HEK293 (cell line): ENCODE measurements at regions not wholly inside any gene's neighbourhood (a gene's known extent, or its start where the extent isn't known, plus 50 kb on each side); places are given as distances from the start of the nearest gene placed in this dataset.

Experiments
- CTCF ChIA-PET: fragments of 350-600 bp; formaldehyde crosslinking; extraction: SDS; loops from one replicate; lab custom pipeline; 2021; ENCODE audit warnings: antibody characterized with exemption; lab: Yijun Ruan, JAX
- POLR2A ChIA-PET: fragments of 300-600 bp; formaldehyde crosslinking; extraction: SDS; loops from one replicate; lab custom pipeline; 2020; ENCODE audit warnings: antibody characterized with exemption, inconsistent platforms; lab: Yijun Ruan, JAX
- H3K27ac ChIP-seq: fragments of 200-500 bp; sonication (Bioruptor generic); 2 replicates; pipeline ENCODE4 v1.5.1; 2014; ENCODE audit warnings: low read depth, low read length, control low read depth, inconsistent platforms; ENCODE audit errors: extremely low read depth
- H3K36me3 ChIP-seq, 2 experiments: fragments of 200-500 bp in 1 of 2; sonication (Bioruptor generic) in 1 of 2; 1 replicate in 1 of 2; 2 replicates in 1 of 2; pipeline ENCODE4 v1.5.1; 2014 to 2017; ENCODE audit warnings: inconsistent platforms in 2 of 2, low read length in 2 of 2; ENCODE audit not compliant: control insufficient read depth in 2 of 2, insufficient read depth in 1 of 2
- H3K4me1 ChIP-seq: fragments of 200-500 bp; sonication (Bioruptor generic); 2 replicates; pipeline ENCODE4 v1.5.1; 2014; ENCODE audit warnings: mild to moderate bottlenecking, low read length, inconsistent platforms; ENCODE audit not compliant: control insufficient read depth, insufficient read depth
- H3K4me3 ChIP-seq: 2 replicates; pipeline ENCODE4 v1.5.1; 2011; ENCODE audit warnings: low read depth, mild to moderate bottlenecking, control low read depth, low read length, moderate library complexity
- H3K9me3 ChIP-seq: fragments of 200-500 bp; sonication (Bioruptor generic); 2 replicates; pipeline ENCODE4 v1.5.1; 2014; ENCODE audit warnings: low read depth, low read length, inconsistent platforms; ENCODE audit not compliant: control insufficient read depth, insufficient read depth
- BCL11B ChIP-seq: fragments of 450-650 bp; formaldehyde crosslinking; IDR thresholded peaks from 2 replicates; pipeline ENCODE4 v1.5.1; 2016; ENCODE audit warnings: low read depth, missing biosample characterization, missing genetic modification characterization
- EGR2 ChIP-seq: fragments of 450-650 bp; formaldehyde crosslinking; IDR thresholded peaks from 2 replicates; pipeline ENCODE4 v1.5.1; 2016; ENCODE audit warnings: low read depth, missing biosample characterization, missing genetic modification characterization
- FEZF1 ChIP-seq: fragments of 450-650 bp; formaldehyde crosslinking; IDR thresholded peaks from 2 replicates; pipeline ENCODE4 v1.5.1; 2016; ENCODE audit warnings: missing biosample characterization, missing genetic modification characterization
- GLIS1 ChIP-seq: fragments of 450-650 bp; formaldehyde crosslinking; IDR thresholded peaks from 2 replicates; pipeline ENCODE4 v1.5.1; 2016; ENCODE audit warnings: missing biosample characterization, missing genetic modification characterization
- IKZF3 ChIP-seq: fragments of 450-650 bp; IDR thresholded peaks from 2 replicates; pipeline ENCODE4 v1.5.0; 2018; ENCODE audit warnings: missing biosample characterization, mild to moderate bottlenecking, missing genetic modification characterization, moderate library complexity
- KLF9 ChIP-seq: fragments of 450-650 bp; formaldehyde crosslinking; IDR thresholded peaks from 2 replicates; pipeline ENCODE4 v1.5.1; 2016; ENCODE audit warnings: missing biosample characterization, missing genetic modification characterization, low read depth
- MYNN ChIP-seq: fragments of 450-650 bp; formaldehyde crosslinking; IDR thresholded peaks from 2 replicates; pipeline ENCODE4 v1.5.1; 2016; ENCODE audit warnings: missing biosample characterization, missing genetic modification characterization, borderline replicate concordance
- MZF1 ChIP-seq: fragments of 450-650 bp; formaldehyde crosslinking; IDR thresholded peaks from 2 replicates; pipeline ENCODE4 v1.5.1; 2017; ENCODE audit warnings: missing biosample characterization, missing genetic modification characterization, borderline replicate concordance
- PATZ1 ChIP-seq: fragments of 450-650 bp; formaldehyde crosslinking; IDR thresholded peaks from 2 replicates; pipeline ENCODE4 v1.5.1; 2016; ENCODE audit warnings: missing biosample characterization, missing genetic modification characterization
- PRDM10 ChIP-seq: fragments of 450-650 bp; formaldehyde crosslinking; IDR thresholded peaks from 2 replicates; pipeline ENCODE4 v1.5.1; 2016; ENCODE audit warnings: missing biosample characterization, missing genetic modification characterization
- SCRT1 ChIP-seq: fragments of 450-650 bp; formaldehyde crosslinking; IDR thresholded peaks from 2 replicates; pipeline ENCODE4 v1.5.1; 2016; ENCODE audit warnings: missing biosample characterization, missing genetic modification characterization, borderline replicate concordance
- SCRT2 ChIP-seq: fragments of 450-650 bp; formaldehyde crosslinking; IDR thresholded peaks from 2 replicates; pipeline ENCODE4 v1.5.1; 2016; ENCODE audit warnings: missing biosample characterization, missing genetic modification characterization
- ZBTB1 ChIP-seq: fragments of 450-650 bp; formaldehyde crosslinking; IDR thresholded peaks from 2 replicates; pipeline ENCODE4 v1.5.1; 2016; ENCODE audit warnings: missing biosample characterization, missing genetic modification characterization
- ZBTB8A ChIP-seq: fragments of 450-650 bp; formaldehyde crosslinking; IDR thresholded peaks from 2 replicates; pipeline ENCODE4 v1.5.1; 2016; ENCODE audit warnings: missing biosample characterization, missing genetic modification characterization
- ZFP69B ChIP-seq: fragments of 450-650 bp; formaldehyde crosslinking; IDR thresholded peaks from 2 replicates; pipeline ENCODE4 v1.5.1; 2016; ENCODE audit warnings: missing biosample characterization, missing genetic modification characterization
- ZNF121 ChIP-seq: fragments of 450-650 bp; formaldehyde crosslinking; IDR thresholded peaks from 2 replicates; pipeline ENCODE4 v1.5.1; 2016; ENCODE audit warnings: missing biosample characterization, missing genetic modification characterization
- ZNF132 ChIP-seq: fragments of 450-650 bp; formaldehyde crosslinking; IDR thresholded peaks from 2 replicates; pipeline ENCODE4 v1.5.1; 2017; ENCODE audit warnings: missing biosample characterization, missing genetic modification characterization, borderline replicate concordance
- ZNF133 ChIP-seq: fragments of 450-650 bp; formaldehyde crosslinking; IDR thresholded peaks from 2 replicates; pipeline ENCODE4 v1.5.1; 2016; ENCODE audit warnings: missing biosample characterization, missing genetic modification characterization
- ZNF138 ChIP-seq: fragments of 450-650 bp; formaldehyde crosslinking; IDR thresholded peaks from 2 replicates; pipeline ENCODE4 v1.5.1; 2016; ENCODE audit warnings: missing biosample characterization, missing genetic modification characterization, borderline replicate concordance
- ZNF214 ChIP-seq: fragments of 450-650 bp; formaldehyde crosslinking; IDR thresholded peaks from 2 replicates; pipeline ENCODE4 v1.5.1; 2017; ENCODE audit warnings: missing biosample characterization, mild to moderate bottlenecking, missing genetic modification characterization, borderline replicate concordance
- ZNF239 ChIP-seq: fragments of 450-650 bp; formaldehyde crosslinking; IDR thresholded peaks from 2 replicates; pipeline ENCODE4 v1.5.1; 2016; ENCODE audit warnings: missing biosample characterization, missing genetic modification characterization
- ZNF571 ChIP-seq: fragments of 450-650 bp; formaldehyde crosslinking; IDR thresholded peaks from 2 replicates; pipeline ENCODE4 v1.5.0; 2017; ENCODE audit warnings: missing biosample characterization, missing genetic modification characterization
- ZNF596 ChIP-seq: fragments of 450-650 bp; IDR thresholded peaks from 2 replicates; pipeline ENCODE4 v1.5.0; 2018; ENCODE audit warnings: missing biosample characterization, mild to moderate bottlenecking, missing genetic modification characterization, moderate library complexity
- ZNF629 ChIP-seq: fragments of 450-650 bp; formaldehyde crosslinking; IDR thresholded peaks from 2 replicates; pipeline ENCODE4 v1.5.1; 2017; ENCODE audit warnings: missing biosample characterization, missing genetic modification characterization
- ZNF701 ChIP-seq: fragments of 450-650 bp; formaldehyde crosslinking; IDR thresholded peaks from 2 replicates; pipeline ENCODE4 v1.5.1; 2016; ENCODE audit warnings: missing biosample characterization, missing genetic modification characterization
- ZNF76 ChIP-seq: fragments of 450-650 bp; formaldehyde crosslinking; IDR thresholded peaks from 2 replicates; pipeline ENCODE4; 2016; ENCODE audit warnings: low read depth, missing biosample characterization, missing genetic modification characterization, borderline replicate concordance
- ZNF785 ChIP-seq: fragments of 450-650 bp; formaldehyde crosslinking; IDR thresholded peaks from 2 replicates; pipeline ENCODE4 v1.5.1; 2016; ENCODE audit warnings: missing biosample characterization, missing genetic modification characterization
- ZXDB ChIP-seq: fragments of 450-650 bp; formaldehyde crosslinking; IDR thresholded peaks from 2 replicates; pipeline ENCODE4 v1.5.1; 2016; ENCODE audit warnings: missing biosample characterization, missing genetic modification characterization

GRCh38 chr5:143642791-143643190 is 169.2 kb upstream of the HMHB1 start:
- Histone ChIP-seq H3K4me1 (peaks cover 13% of the 10 kb centered on the region), H3K4me3 (no peak overlapping the region), H3K9me3 (no peaks in the 10 kb centered on the region), H3K36me3 (no peaks in the 10 kb centered on the region), H3K27ac (no peak overlapping the region)
- TF ChIP-seq IKZF3 (tag by site-specific recombination): no peak
- POLR2A ChIA-PET: no interaction called here
- CTCF ChIA-PET: no interaction called here

GRCh38 chr5:143641549-143642355 is 170.2 kb upstream of the HMHB1 start:
- Histone ChIP-seq H3K4me3 (no peak overlapping the region), H3K4me1 (peaks cover 22% of the 10 kb centered on the region), H3K27ac (peak overlapping the region; percentile 12; the same call in 1 of the 2 replicates), H3K9me3 (no peaks in the 10 kb centered on the region), H3K36me3 (no peaks in the 10 kb centered on the region)
- POLR2A ChIA-PET: no interaction called here
- CTCF ChIA-PET: interaction anchor here (0.6 to 1.1 kb wide), 4 partner anchors 8 to 674 kb away, joined by 3 to 4 read pairs (median 4); no protein-coding TSS in a partner anchor
- TF ChIP-seq EGR2 (no peak), ZNF596 (tag by site-specific recombination) (no peak), MZF1 (tag by site-specific recombination) (peak; percentile 80; the same call in 1 of the 2 replicates), SCRT2 (peak; percentile 73; the same call in 1 of the 2 replicates), KLF9 (tag by site-specific recombination) (no peak), FEZF1 (tag by site-specific recombination) (peak; percentile 53), ZNF629 (tag by site-specific recombination) (no peak), ZNF121 (tag by site-specific recombination) (no peak), ZXDB (peak; percentile 43; the same call in 1 of the 2 replicates), ZNF701 (no peak), BCL11B (no peak), ZNF785 (tag by site-specific recombination) (no peak), ZFP69B (tag by site-specific recombination) (peak; percentile 88), ZNF76 (tag by site-specific recombination) (no peak), GLIS1 (tag by site-specific recombination) (no peak), PRDM10 (tag by site-specific recombination) (peak; percentile 52), ZNF138 (no peak), ZNF133 (no peak), PATZ1 (tag by site-specific recombination) (no peak), ZNF132 (no peak), ZBTB8A (no peak), ZNF571 (tag by site-specific recombination) (no peak), MYNN (tag by site-specific recombination) (no peak), ZBTB1 (tag by site-specific recombination) (no peak), ZNF214 (tag by site-specific recombination) (no peak), SCRT1 (tag by site-specific recombination) (0 out of 2 replicates have a peak, but pooled peaks have one; percentile 30), ZNF239 (no peak)
